Memory B cell (primary cell): ENCODE measurements at regions not wholly inside any gene's neighbourhood (a gene's known extent, or its start where the extent isn't known, plus 50 kb on each side); places are given as distances from the start of the nearest gene placed in this dataset.
A peak's percentile ranks its signal among the peaks of the same experiment; 100 is the strongest.

Source experiments
- ATAC-seq: fragments of 150-1000 bp; cut with Tn5 transposase; 2 replicates; pipeline ENCODE4 v1.10.0; 2021; ENCODE audit warnings: low read depth, mild to moderate bottlenecking, moderate library complexity
- DNase-seq, 2 donors: peaks; one replicate each; pipeline ENCODE4 v3.0.0; 2022; ENCODE audit warnings: low spot score in 2 of 2
- H3K27ac Mint-ChIP-seq: one replicate; pipeline ENCODE4 v1.8.0; 2022; ENCODE audit warnings: mild to moderate bottlenecking, moderate library complexity, mixed read lengths
- H3K27me3 Mint-ChIP-seq: one replicate; pipeline ENCODE4 v1.8.0; 2022; ENCODE audit warnings: mixed read lengths
- H3K36me3 Mint-ChIP-seq: one replicate; pipeline ENCODE4 v1.8.0; 2022; ENCODE audit warnings: mild to moderate bottlenecking, mixed read lengths
- H3K4me1 Mint-ChIP-seq: one replicate; pipeline ENCODE4 v1.8.0; 2022; ENCODE audit warnings: mixed read lengths
- H3K4me3 Mint-ChIP-seq: one replicate; pipeline ENCODE4 v1.8.0; 2022; ENCODE audit warnings: mild to moderate bottlenecking, moderate library complexity, mixed read lengths
- H3K9me3 Mint-ChIP-seq: one replicate; pipeline ENCODE4 v1.8.0; 2022; ENCODE audit warnings: mixed read lengths

GRCh38 chr14:85953265-85953664 lies 423.3 kb downstream of the FLRT2 start:
- Mint-ChIP-seq H3K9me3 (no peaks in the 10 kb centered on the region), H3K4me1 (peaks cover 2% of the 10 kb centered on the region), H3K27ac (no peak overlapping the region), H3K27me3 (no peaks in the 10 kb centered on the region), H3K4me3 (no peak overlapping the region), H3K36me3 (peaks cover 12% of the 10 kb centered on the region)
- no peak for ATAC-seq
- DNase-seq: no peak

GRCh38 chr14:85948153-85948552 lies 418.2 kb downstream of the FLRT2 start:
- H3K4me1 Mint-ChIP-seq: peaks cover 11% of the 10 kb centered on the region
- H3K4me3 Mint-ChIP-seq: no peak overlapping the region
- peaks cover 6% of the 10 kb centered on the region for H3K9me3 Mint-ChIP-seq
- H3K27me3 Mint-ChIP-seq: no peaks in the 10 kb centered on the region
- no peak for DNase-seq
- H3K36me3 Mint-ChIP-seq: peaks cover 21% of the 10 kb centered on the region
- H3K27ac Mint-ChIP-seq: no peak overlapping the region
- no peak for ATAC-seq

- H3K4me1 Mint-ChIP-seq: peaks cover 11% of the 10 kb centered on the region
These were observed 417.7 kb downstream of the FLRT2 start for GRCh38 chr14:85947461-85948139.

GRCh38 chr14:85943192-85943591 lies 413.2 kb downstream of the FLRT2 start:
- Mint-ChIP-seq H3K4me1 (peaks cover 18% of the 10 kb centered on the region), H3K4me3 (no peak overlapping the region), H3K9me3 (peaks cover 9% of the 10 kb centered on the region), H3K27ac (no peak overlapping the region), H3K27me3 (no peaks in the 10 kb centered on the region), H3K36me3 (peaks cover 36% of the 10 kb centered on the region)
- DNase-seq (no peak), ATAC-seq (no peak)

More at GRCh38 chr14:85947461-85948139, 417.7 kb downstream of the FLRT2 start:
- no peak for DNase-seq
- Mint-ChIP-seq H3K36me3 (peaks cover 21% of the 10 kb centered on the region), H3K27me3 (no peaks in the 10 kb centered on the region), H3K4me3 (no peak overlapping the region), H3K9me3 (peaks cover 6% of the 10 kb centered on the region), H3K27ac (no peak overlapping the region)
- ATAC-seq: no peak

GRCh38 chr14:85934886-85935254 lies 404.9 kb downstream of the FLRT2 start:
- H3K36me3 Mint-ChIP-seq: peaks cover 14% of the 10 kb centered on the region
- peaks cover 6% of the 10 kb centered on the region for H3K9me3 Mint-ChIP-seq
- ATAC-seq (peak; percentile 41), DNase-seq (no peak)
- H3K4me3 Mint-ChIP-seq: peak overlapping the region; percentile 94
- peaks cover 31% of the 10 kb centered on the region for H3K4me1 Mint-ChIP-seq
- no peaks in the 10 kb centered on the region for H3K27me3 Mint-ChIP-seq
- H3K27ac Mint-ChIP-seq: peak overlapping the region; percentile 99

- Mint-ChIP-seq H3K4me3 (peak overlapping the region; percentile 94), H3K4me1 (peaks cover 31% of the 10 kb centered on the region), H3K9me3 (peaks cover 6% of the 10 kb centered on the region), H3K27me3 (no peaks in the 10 kb centered on the region), H3K36me3 (peaks cover 14% of the 10 kb centered on the region), H3K27ac (peak overlapping the region; percentile 99)
- DNase-seq (peak; percentile 39 to 60), ATAC-seq (peak; percentile 88)
These were observed 404.4 kb downstream of the FLRT2 start for GRCh38 chr14:85934123-85934885.

- DNase-seq: no peak
- peaks cover 3% of the 10 kb centered on the region for H3K4me1 Mint-ChIP-seq
- H3K36me3 Mint-ChIP-seq: no peaks in the 10 kb centered on the region
- ATAC-seq: no peak
- H3K9me3 Mint-ChIP-seq: no peaks in the 10 kb centered on the region
- no peak overlapping the region for H3K4me3 Mint-ChIP-seq
- H3K27me3 Mint-ChIP-seq: peaks cover 8% of the 10 kb centered on the region
- H3K27ac Mint-ChIP-seq: no peak overlapping the region
These were observed 391.3 kb downstream of the FLRT2 start for GRCh38 chr14:85921241-85921640.

- Mint-ChIP-seq H3K27ac (no peak overlapping the region), H3K4me1 (peaks cover 3% of the 10 kb centered on the region), H3K27me3 (peaks cover 8% of the 10 kb centered on the region), H3K4me3 (no peak overlapping the region), H3K9me3 (no peaks in the 10 kb centered on the region), H3K36me3 (no peaks in the 10 kb centered on the region)
- ATAC-seq: no peak
- DNase-seq: no peak
These were observed 387.8 kb downstream of the FLRT2 start for GRCh38 chr14:85917716-85918115.

- Mint-ChIP-seq H3K9me3 (no peaks in the 10 kb centered on the region), H3K4me1 (no peaks in the 10 kb centered on the region), H3K36me3 (no peaks in the 10 kb centered on the region), H3K27me3 (peaks cover 8% of the 10 kb centered on the region), H3K27ac (no peak overlapping the region), H3K4me3 (no peak overlapping the region)
- DNase-seq (no peak), ATAC-seq (no peak)
These were observed 385.8 kb downstream of the FLRT2 start for GRCh38 chr14:85915711-85916110.

GRCh38 chr14:85912141-85912540 lies 382.2 kb downstream of the FLRT2 start:
- Mint-ChIP-seq H3K36me3 (no peaks in the 10 kb centered on the region), H3K27ac (no peak overlapping the region), H3K9me3 (no peaks in the 10 kb centered on the region), H3K4me1 (no peaks in the 10 kb centered on the region), H3K4me3 (no peak overlapping the region), H3K27me3 (no peaks in the 10 kb centered on the region)
- ATAC-seq (no peak), DNase-seq (no peak)

- Mint-ChIP-seq H3K27ac (no peak overlapping the region), H3K36me3 (no peaks in the 10 kb centered on the region), H3K9me3 (no peaks in the 10 kb centered on the region), H3K4me3 (no peak overlapping the region), H3K4me1 (no peaks in the 10 kb centered on the region), H3K27me3 (peaks cover 1% of the 10 kb centered on the region)
- no peak for DNase-seq
- no peak for ATAC-seq
These were observed 381.1 kb downstream of the FLRT2 start for GRCh38 chr14:85911044-85911443.

- Mint-ChIP-seq H3K9me3 (no peaks in the 10 kb centered on the region), H3K4me3 (no peak overlapping the region), H3K27me3 (peaks cover 1% of the 10 kb centered on the region), H3K36me3 (no peaks in the 10 kb centered on the region), H3K4me1 (no peaks in the 10 kb centered on the region), H3K27ac (no peak overlapping the region)
- DNase-seq (no peak), ATAC-seq (no peak)
These were observed 379.6 kb downstream of the FLRT2 start for GRCh38 chr14:85909581-85909980.

GRCh38 chr14:85907536-85907935 lies 377.6 kb downstream of the FLRT2 start:
- ATAC-seq: no peak
- Mint-ChIP-seq H3K4me3 (no peak overlapping the region), H3K36me3 (no peaks in the 10 kb centered on the region), H3K9me3 (no peaks in the 10 kb centered on the region), H3K27me3 (peaks cover 1% of the 10 kb centered on the region), H3K27ac (no peak overlapping the region), H3K4me1 (no peaks in the 10 kb centered on the region)
- DNase-seq: no peak

- peaks cover 1% of the 10 kb centered on the region for H3K27me3 Mint-ChIP-seq
- H3K4me1 Mint-ChIP-seq: no peaks in the 10 kb centered on the region
- H3K4me3 Mint-ChIP-seq: no peak overlapping the region
- H3K27ac Mint-ChIP-seq: no peak overlapping the region
- peaks cover 2% of the 10 kb centered on the region for H3K9me3 Mint-ChIP-seq
- DNase-seq: no peak
- H3K36me3 Mint-ChIP-seq: no peaks in the 10 kb centered on the region
- no peak for ATAC-seq
These were observed 367.9 kb downstream of the FLRT2 start for GRCh38 chr14:85897808-85898207.

- Mint-ChIP-seq H3K36me3 (no peaks in the 10 kb centered on the region), H3K27ac (no peak overlapping the region), H3K27me3 (no peaks in the 10 kb centered on the region), H3K4me3 (no peak overlapping the region), H3K9me3 (no peaks in the 10 kb centered on the region), H3K4me1 (no peaks in the 10 kb centered on the region)
- DNase-seq: no peak
- no peak for ATAC-seq
These were observed 365.7 kb downstream of the FLRT2 start for GRCh38 chr14:85895603-85896002.
